ENCODE measurements at regions not wholly inside any gene's neighbourhood (a gene's known extent, or its start where the extent isn't known, plus 50 kb on each side); places are given as distances from the start of the nearest gene placed in this dataset.

GRCh38 chr16:85314512-85314971 is 202.3 kb upstream of the CIBAR2 start:
- no peak for TF ChIP-seq CTCF (IDR thresholded peaks at IDR 0.05; ENCODE audit: insufficient read depth, low read length, severe bottlenecking)
- no peak for FAIRE-seq
- no peak for DNase-seq (ENCODE audit: low read depth)
- Histone ChIP-seq H3K36me3 (ENCODE audit: control insufficient read depth, insufficient read depth, low read length) (no peaks in the 10 kb centered on the region), H3K27me3 (ENCODE audit: control insufficient read depth, insufficient read depth, low read length) (no peaks in the 10 kb centered on the region), H3K4me3 (ENCODE audit: low read depth, low read length) (no peak overlapping the region)

GRCh38 chr16:85315866-85316265 is 203.6 kb upstream of the CIBAR2 start:
- Histone ChIP-seq H3K36me3 (ENCODE audit: control insufficient read depth, insufficient read depth, low read length) (no peaks in the 10 kb centered on the region), H3K27me3 (ENCODE audit: control insufficient read depth, insufficient read depth, low read length) (no peaks in the 10 kb centered on the region), H3K4me3 (ENCODE audit: low read depth, low read length) (no peak overlapping the region)
- FAIRE-seq (no peak), DNase-seq (ENCODE audit: low read depth) (no peak)
- no peak for TF ChIP-seq CTCF (IDR thresholded peaks at IDR 0.05; ENCODE audit: insufficient read depth, low read length, severe bottlenecking)

GRCh38 chr16:85316321-85316919 is 204.1 kb upstream of the CIBAR2 start:
- no peak overlapping the region for H3K4me3 ChIP-seq (ENCODE audit: low read depth, low read length)
- no peaks in the 10 kb centered on the region for H3K27me3 ChIP-seq (ENCODE audit: control insufficient read depth, insufficient read depth, low read length)
- TF ChIP-seq CTCF (IDR thresholded peaks at IDR 0.05; ENCODE audit: insufficient read depth, low read length, severe bottlenecking): peak; percentile 95
- no peak for FAIRE-seq
- DNase-seq (ENCODE audit: low read depth): peak; percentile 37
- H3K36me3 ChIP-seq (ENCODE audit: control insufficient read depth, insufficient read depth, low read length): no peaks in the 10 kb centered on the region

GRCh38 chr16:85316944-85317343 is 204.7 kb upstream of the CIBAR2 start:
- no peak for DNase-seq (ENCODE audit: low read depth)
- H3K27me3 ChIP-seq (ENCODE audit: control insufficient read depth, insufficient read depth, low read length): no peaks in the 10 kb centered on the region
- TF ChIP-seq CTCF (IDR thresholded peaks at IDR 0.05; ENCODE audit: insufficient read depth, low read length, severe bottlenecking): no peak
- FAIRE-seq: no peak
- H3K4me3 ChIP-seq (ENCODE audit: low read depth, low read length): no peak overlapping the region
- H3K36me3 ChIP-seq (ENCODE audit: control insufficient read depth, insufficient read depth, low read length): no peaks in the 10 kb centered on the region

GRCh38 chr16:85317704-85318103 is 205.4 kb upstream of the CIBAR2 start:
- TF ChIP-seq CTCF (IDR thresholded peaks at IDR 0.05; ENCODE audit: insufficient read depth, low read length, severe bottlenecking): no peak
- no peak for FAIRE-seq
- Histone ChIP-seq H3K4me3 (ENCODE audit: low read depth, low read length) (no peak overlapping the region), H3K27me3 (ENCODE audit: control insufficient read depth, insufficient read depth, low read length) (no peaks in the 10 kb centered on the region), H3K36me3 (ENCODE audit: control insufficient read depth, insufficient read depth, low read length) (no peaks in the 10 kb centered on the region)
- no peak for DNase-seq (ENCODE audit: low read depth)

Data from bronchial epithelial cell (primary cell).